RPMI8226 (cell line): ENCODE measurements at regions not wholly inside any gene's neighbourhood (a gene's known extent, or its start where the extent isn't known, plus 50 kb on each side); places are given as distances from the start of the nearest gene placed in this dataset.
"Not testable (repeated sequence)": the region's sequence is repeated elsewhere in the genome, so short reads cannot be mapped to it uniquely, and the experiment has no call there.

Source experiments
- DNase-seq: peaks from one replicate; pipeline ENCODE4 v3.0.0-alpha.2; 2015

- DNase-seq: no peak
Observed at GRCh38 chr5:51172903-51173626, 210.2 kb upstream of the ISL1 start.

GRCh38 chr5:51181208-51181894 lies 201.9 kb upstream of the ISL1 start:
- DNase-seq: no peak

- no peak for DNase-seq
Observed at GRCh38 chr5:51185850-51186329, 197.4 kb upstream of the ISL1 start.

GRCh38 chr5:51188001-51188591 lies 195.2 kb upstream of the ISL1 start:
- DNase-seq: no peak

- no peak for DNase-seq
Observed at GRCh38 chr5:51194671-51195070, 188.6 kb upstream of the ISL1 start.

- no peak for DNase-seq
Observed at GRCh38 chr5:51201024-51201423, 182.2 kb upstream of the ISL1 start.

- no peak for DNase-seq
Observed at GRCh38 chr5:51201708-51202107, 181.5 kb upstream of the ISL1 start.

- DNase-seq: no peak
Observed at GRCh38 chr5:51202161-51202560, 181.1 kb upstream of the ISL1 start.

- no peak for DNase-seq
Observed at GRCh38 chr5:51203598-51203997, 179.7 kb upstream of the ISL1 start.

- no peak for DNase-seq
Observed at GRCh38 chr5:51208296-51208695, 175.0 kb upstream of the ISL1 start.

- no peak for DNase-seq
Observed at GRCh38 chr5:51214746-51215145, 168.5 kb upstream of the ISL1 start.

- DNase-seq: no peak
Observed at GRCh38 chr5:51225789-51226742, 157.2 kb upstream of the ISL1 start.

GRCh38 chr5:51227963-51228470 lies 155.2 kb upstream of the ISL1 start:
- DNase-seq: no peak

- no peak for DNase-seq
Observed at GRCh38 chr5:51230336-51230735, 152.9 kb upstream of the ISL1 start.

GRCh38 chr5:51242456-51242855 lies 140.8 kb upstream of the ISL1 start:
- DNase-seq: no peak

GRCh38 chr5:51250957-51251356 lies 132.3 kb upstream of the ISL1 start:
- not testable (repeated sequence) for DNase-seq

- no peak for DNase-seq
Observed at GRCh38 chr5:51271261-51271660, 112.0 kb upstream of the ISL1 start.

- DNase-seq: no peak
Observed at GRCh38 chr5:51273021-51273420, 110.2 kb upstream of the ISL1 start.

GRCh38 chr5:51273871-51274270 lies 109.4 kb upstream of the ISL1 start:
- DNase-seq: no peak

GRCh38 chr5:51275428-51275827 lies 107.8 kb upstream of the ISL1 start:
- no peak for DNase-seq

- DNase-seq: no peak
Observed at GRCh38 chr5:51276250-51276649, 107.0 kb upstream of the ISL1 start.

- no peak for DNase-seq
Observed at GRCh38 chr5:51278539-51278938, 104.7 kb upstream of the ISL1 start.
